ENCODE measurements at regions not wholly inside any gene's neighbourhood (a gene's known extent, or its start where the extent isn't known, plus 50 kb on each side); places are given as distances from the start of the nearest gene placed in this dataset.

DNA sequence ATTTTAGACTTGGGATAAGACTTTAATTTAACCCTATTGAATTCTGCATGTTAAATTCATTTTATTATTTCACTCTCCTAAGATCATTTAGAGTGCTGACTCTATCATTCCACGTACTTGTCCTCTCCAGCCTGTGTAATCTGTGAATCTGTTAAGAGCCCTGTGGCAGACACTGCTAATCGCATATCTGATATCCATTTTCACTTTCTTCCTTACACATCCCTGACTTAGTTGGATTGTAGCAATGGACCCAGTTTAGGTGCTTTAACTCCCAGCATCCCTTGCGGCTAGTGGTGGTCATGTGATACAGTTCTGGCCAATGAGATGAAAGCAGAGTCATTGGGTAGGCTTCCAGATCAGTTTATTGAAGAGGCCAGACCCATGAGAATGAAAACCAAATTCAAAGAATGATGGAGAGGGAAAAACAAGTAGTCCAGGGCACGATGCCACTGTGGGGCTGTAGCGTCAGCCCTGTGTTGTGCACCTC is 57.2 kb upstream of the SOX4 start:
- no peak for TF ChIP-seq POLR2A (IDR thresholded peaks at IDR 0.05)
- TF ChIP-seq, protein P1, sequence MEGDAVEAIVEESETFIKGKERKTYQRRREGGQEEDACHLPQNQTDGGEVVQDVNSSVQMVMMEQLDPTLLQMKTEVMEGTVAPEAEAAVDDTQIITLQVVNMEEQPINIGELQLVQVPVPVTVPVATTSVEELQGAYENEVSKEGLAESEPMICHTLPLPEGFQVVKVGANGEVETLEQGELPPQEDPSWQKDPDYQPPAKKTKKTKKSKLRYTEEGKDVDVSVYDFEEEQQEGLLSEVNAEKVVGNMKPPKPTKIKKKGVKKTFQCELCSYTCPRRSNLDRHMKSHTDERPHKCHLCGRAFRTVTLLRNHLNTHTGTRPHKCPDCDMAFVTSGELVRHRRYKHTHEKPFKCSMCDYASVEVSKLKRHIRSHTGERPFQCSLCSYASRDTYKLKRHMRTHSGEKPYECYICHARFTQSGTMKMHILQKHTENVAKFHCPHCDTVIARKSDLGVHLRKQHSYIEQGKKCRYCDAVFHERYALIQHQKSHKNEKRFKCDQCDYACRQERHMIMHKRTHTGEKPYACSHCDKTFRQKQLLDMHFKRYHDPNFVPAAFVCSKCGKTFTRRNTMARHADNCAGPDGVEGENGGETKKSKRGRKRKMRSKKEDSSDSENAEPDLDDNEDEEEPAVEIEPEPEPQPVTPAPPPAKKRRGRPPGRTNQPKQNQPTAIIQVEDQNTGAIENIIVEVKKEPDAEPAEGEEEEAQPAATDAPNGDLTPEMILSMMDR (IDR thresholded peaks at IDR 0.05), result no peak
- no peak for TF ChIP-seq POLR2AphosphoS5 (IDR thresholded peaks at IDR 0.05)
- no peak for TF ChIP-seq EP300 (IDR thresholded peaks at IDR 0.05)
